NCI-H2171 treated with DMSO at 0.1 percent for 48 hours (cell line): ENCODE measurements at regions not wholly inside any gene's neighbourhood (a gene's known extent, or its start where the extent isn't known, plus 50 kb on each side); places are given as distances from the start of the nearest gene placed in this dataset.

Experiments
- DNase-seq: peaks from one replicate; lab custom pipeline; 2025; lab: John Stamatoyannopoulos, UW

- DNase-seq = peak; percentile 50
These were observed 53.8 kb upstream of the ASB18 start for GRCh38 chr2:236317938-236318396.

DNA sequence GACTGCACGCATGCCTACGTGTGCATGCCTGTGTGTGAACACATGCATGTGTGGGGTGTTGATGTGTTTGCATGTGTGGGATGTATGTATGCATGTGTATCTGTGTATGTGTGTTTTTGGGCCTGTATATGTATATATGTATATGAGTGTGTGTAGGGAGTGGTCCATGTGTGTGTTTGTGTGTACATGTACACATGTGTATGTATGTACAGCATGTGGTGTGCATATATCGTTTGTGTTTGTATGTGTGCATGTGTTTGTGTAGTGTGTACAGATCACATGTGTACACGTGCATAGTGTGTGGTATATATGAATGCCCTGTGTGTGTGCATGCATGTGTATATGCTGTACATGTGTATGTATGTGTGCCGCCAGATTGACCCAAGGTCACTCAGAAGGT is 54.2 kb upstream of the ASB18 start:
- DNase-seq = no peak

DNA sequence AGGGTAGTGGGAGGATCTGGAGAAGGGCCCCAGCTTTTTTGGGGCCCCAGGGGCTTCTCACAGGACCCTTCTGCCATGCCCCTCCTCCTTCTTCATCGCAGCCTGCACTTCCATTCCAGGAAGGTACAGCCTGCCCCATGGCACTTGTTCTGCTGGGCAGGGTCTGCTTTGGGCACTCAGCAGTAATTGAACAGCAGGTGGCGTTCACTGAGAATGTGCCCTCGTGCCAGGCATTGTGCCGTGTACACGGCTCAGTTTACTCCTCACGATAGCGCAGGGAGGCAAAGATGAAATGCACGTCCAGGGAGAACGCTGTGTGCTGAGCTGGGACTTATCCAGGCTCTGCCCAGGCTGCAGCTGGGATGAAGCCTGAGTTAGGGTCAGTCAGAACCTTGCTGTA is 54.8 kb upstream of the ASB18 start:
- DNase-seq = no peak

DNA sequence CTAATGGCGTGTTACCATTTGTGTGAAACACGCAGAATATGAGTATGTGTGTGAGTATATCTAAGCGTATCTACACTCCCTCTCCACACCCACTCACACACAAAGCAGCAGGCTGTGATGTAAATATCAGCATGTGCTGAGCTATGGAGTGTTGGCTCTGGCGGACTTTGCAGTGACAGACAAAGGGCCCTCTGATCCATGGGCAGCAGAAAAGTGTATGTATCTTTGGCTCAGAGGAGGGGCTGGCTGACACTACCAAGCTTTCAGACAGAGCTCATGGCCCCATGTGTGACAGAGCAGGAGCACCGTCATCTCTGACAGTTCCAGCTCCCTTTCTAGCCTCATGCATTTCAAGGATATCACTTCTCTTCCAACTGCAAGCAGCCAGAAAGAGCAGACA is 57.2 kb upstream of the ASB18 start:
- DNase-seq = no peak

- no peak for DNase-seq
These were observed 69.4 kb upstream of the ASB18 start for GRCh38 chr2:236333417-236334121.

DNA sequence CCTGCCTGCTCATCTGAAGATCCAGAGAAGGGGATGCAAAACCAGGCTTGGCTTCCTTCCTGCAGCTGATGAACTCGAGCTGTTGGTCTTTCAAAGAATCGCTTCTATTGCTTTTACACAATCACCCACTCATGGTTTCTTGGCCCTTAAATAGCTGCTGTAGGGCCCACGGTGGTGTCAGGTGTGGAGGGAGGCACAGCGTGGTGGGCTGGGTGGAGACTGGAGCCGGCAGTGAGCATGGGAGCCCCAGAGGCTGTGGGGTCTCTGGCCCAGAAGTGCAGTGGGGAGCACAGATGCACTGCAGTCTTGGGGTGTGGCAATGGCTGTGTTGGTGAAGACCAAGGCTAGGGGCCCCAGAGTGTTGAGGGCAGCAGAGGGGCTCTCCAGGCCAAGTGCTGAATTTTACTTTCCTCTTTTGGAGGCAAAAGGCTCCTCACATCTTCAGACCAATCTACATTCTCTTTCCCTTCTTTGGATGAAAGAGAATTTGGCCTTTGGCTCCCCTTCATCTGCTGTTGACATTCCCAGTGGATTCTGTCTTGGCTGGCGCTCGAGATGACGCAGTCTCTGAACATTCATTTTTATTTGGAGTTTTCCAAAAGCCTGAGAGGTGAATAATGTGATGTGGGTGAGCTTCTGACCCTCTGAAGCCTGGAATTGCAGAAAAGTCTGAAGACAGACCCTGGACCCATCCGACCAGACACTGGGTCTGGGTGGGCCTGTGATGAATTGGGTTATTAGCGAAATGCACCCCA is 70.1 kb upstream of the ASB18 start:
- DNase-seq = no peak

DNA sequence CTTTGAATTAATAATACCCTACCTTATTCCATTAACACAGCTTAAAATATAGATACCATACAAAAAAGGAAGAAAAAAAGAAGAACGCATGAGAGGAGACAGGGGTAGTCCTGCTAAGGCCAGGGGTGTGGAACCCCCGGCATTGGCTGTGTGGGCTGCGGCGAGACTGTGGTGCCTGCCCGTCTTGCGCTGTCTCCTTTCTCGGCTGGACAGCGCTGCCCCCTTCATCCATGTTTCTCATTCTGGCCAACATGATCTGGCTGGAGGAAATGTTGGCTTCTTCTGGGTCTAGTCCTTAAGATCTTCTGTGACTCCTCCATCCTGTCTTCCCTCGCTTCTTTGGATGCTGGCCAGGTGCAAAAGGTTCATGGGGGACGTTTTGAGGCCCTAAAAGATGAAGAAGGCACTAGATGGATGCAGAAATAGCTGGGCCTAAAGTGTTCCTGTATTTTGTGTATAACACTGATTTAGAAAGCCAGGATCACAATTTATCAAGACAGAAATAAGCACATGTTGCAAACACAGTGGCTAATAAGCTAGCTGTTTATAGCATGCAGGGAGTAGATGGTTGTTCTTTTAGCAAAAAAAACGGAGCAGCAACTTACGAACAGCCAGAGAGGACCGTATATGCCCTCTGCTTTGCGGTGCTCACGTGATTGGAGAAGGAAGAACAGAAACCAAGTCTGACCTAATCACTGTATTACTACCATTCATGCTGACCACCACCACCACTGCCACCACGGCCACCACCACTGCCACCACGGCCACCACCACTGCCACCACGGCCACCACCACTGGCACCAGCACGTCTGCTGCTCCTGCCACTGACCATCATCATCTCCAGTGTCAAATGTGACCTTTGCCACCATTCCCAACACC is 71.7 kb upstream of the ASB18 start:
- DNase-seq = no peak

GRCh38 chr2:236336575-236337464 is 72.6 kb upstream of the ASB18 start:
- DNase-seq = no peak

DNA sequence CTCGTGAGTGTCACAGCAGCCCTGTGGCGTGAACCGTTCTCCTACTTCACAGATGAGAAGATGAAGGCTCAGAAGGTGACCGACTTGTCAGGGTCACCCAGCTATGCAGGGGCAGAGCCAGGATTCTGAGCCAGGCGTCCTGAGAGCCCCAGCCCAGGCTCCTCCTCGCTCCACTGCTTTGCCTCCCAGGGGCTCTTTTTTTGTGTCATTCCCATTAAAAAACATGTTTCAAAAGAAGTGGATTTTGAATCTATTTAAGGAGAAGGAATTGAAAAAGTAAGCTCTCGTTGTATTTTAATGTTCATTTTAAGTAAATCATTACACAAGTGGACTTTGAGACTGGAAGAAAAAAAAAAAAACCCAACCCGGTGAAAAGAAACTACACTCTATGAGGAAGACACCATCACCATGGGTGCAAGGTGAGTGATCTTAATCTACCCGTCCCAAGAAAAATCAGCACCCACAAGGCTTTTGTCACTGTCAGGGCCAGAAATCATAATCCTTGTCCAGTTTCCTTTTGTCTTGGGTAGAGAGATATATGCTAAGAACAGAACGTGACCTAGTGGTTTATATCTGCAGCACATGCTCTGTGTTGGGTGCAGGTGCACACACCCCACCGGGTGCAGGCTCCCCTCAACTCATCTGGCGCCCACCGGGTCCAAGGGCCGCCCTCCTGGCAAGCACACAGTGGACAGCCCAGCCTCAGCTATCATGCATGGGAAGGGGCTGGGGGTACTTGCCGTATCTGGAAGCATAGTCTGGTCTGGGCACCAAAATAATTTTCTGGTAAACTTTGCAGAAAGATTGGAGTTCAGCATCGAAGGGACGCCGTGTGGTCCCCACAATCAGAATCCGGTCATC is 73.5 kb upstream of the ASB18 start:
- DNase-seq = no peak

DNA sequence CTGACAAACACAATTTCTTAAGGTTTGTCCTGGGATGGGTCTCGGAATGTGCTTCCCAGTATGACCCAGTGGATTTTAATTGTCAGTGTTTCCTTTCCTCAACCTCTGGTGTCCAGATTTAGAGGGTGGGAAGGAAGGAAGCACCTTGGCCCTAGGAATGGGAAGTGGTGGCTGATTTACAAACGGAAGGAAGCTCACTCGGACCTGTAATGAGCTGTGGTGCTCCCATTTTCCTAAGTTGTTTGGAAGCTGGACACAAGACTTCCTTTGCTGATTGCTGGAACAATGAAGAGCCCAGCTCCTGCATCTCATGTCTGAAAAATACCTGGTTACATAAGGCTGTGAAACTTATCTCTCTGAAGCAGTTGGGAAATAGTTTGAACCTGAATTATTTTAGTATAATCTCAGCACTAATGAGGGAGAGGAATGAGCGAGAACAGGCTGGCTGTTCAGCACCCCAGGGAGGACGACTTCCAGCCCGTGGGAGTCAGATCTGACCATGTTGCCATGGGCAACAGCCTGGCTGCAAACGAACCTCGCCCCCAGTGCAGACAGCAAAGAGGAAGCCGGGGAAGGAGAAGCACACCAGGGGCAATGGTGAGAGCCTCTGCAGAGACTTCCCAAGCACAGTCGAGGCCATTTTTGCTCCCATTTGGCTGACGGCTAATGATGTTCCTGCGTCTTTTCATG is 74.4 kb upstream of the ASB18 start:
- peak; percentile 7 for DNase-seq

GRCh38 chr2:236340251-236340650 is 76.0 kb upstream of the ASB18 start:
- no peak for DNase-seq

- no peak for DNase-seq
These were observed 76.9 kb upstream of the ASB18 start for GRCh38 chr2:236341067-236341466.

- no peak for DNase-seq
These were observed 77.5 kb upstream of the ASB18 start for GRCh38 chr2:236341721-236342120.

DNA sequence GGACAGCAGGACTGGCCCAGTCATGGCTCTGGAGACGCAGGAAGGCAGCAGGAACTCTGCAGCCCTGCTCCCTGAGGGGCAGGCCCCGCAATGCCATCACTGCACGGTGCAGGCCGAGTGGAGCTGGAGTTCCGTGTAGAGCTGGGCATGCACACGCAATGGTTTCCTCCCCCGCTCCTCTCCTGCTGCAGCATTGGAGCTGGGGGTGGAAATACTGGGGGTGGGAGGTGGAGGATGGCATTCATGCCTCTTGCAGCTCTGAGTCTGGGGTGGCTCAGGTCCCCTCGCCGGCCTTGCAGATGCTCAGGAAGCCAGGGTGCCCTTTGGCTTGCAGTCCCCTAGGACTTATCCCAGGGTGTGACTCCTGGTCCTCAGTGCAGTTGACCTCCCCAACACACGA is 78.3 kb upstream of the ASB18 start:
- no peak for DNase-seq

DNA sequence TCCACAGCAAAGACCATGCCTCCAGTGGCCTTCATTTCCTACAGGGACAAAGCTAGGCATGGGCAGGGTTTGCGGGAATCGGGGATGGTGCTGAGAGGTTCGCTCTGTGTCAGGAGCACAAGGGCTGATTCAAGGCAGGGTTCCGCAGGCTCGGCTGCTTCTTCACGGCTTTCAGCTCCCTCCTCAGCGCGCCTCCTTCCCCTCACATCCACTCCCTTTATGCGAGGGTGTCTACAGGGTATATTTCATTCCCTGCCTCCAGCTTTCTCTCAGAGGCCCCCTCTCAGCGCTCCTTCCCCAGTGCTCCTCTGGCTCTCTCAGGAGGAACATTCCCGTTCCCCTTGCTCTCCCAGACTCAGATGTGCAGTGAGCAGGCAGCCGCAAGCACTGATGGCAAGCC is 78.7 kb upstream of the ASB18 start:
- no peak for DNase-seq

- DNase-seq = peak; percentile 43
These were observed 79.4 kb upstream of the ASB18 start for GRCh38 chr2:236343400-236344161.

DNA sequence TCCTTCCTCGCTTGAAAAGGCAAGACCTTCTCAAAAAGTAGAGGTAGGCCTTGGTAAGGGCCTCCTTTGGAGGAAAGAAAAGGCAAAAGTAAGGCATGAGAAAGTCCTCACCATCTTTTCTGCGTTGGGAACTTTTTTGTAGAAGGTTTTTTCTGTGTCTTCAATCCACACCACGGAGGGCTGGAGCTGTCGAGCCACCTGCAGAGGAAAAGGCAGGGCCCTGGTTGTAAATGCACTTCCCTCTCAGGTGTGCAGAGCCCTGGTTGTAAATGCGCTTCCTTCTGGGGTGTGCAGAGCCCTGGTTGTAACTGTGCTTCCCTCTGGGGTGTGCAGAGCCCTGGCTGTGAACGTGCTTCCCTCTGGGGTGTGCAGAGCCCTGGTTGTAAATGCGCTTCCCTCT is 80.2 kb upstream of the ASB18 start:
- DNase-seq = no peak

- DNase-seq = no peak
These were observed 81.0 kb upstream of the ASB18 start for GRCh38 chr2:236345081-236345714.

DNA sequence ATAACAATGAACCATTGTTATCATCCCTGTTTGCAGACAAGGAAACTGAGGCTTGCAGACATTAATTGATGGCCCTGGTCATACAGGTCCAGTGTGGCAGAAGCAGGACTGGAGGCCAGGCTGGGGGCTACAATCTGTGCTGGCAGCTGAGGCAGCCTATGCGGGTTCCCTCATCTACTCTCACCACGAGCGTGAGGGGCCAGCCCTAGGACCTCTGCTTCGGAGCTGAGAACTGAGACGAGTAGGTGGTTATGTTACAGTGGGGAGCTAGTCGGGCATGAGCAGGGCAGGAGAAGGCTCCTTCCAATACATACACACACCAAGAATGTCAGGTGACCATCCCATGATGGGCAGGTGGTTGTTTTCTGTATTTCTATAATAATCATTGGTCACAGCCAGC is 82.2 kb upstream of the ASB18 start:
- no peak for DNase-seq
